Keratinocyte (primary cell): ENCODE measurements at regions not wholly inside any gene's neighbourhood (a gene's known extent, or its start where the extent isn't known, plus 50 kb on each side); places are given as distances from the start of the nearest gene placed in this dataset.

Experiments
- EZH2 ChIP-seq: IDR thresholded peaks from one replicate; pipeline ENCODE4 v1.6.1; 2012; ENCODE audit warnings: inconsistent platforms, mild to moderate bottlenecking, low read length, moderate library complexity
- TF ChIP-seq, protein P1 (sequence below), 3 experiments: IDR thresholded peaks in 1 of 3; conservative IDR thresholded peaks in 1 of 3; optimal IDR thresholded peaks in 1 of 3; 2 replicates in 2 of 3; 3 replicates in 1 of 3; pipeline versions ENCODE3 to v1.5.1; 2011; ENCODE audit warnings: low read length in 3 of 3, mild to moderate bottlenecking in 3 of 3, moderate library complexity in 2 of 3, control low read depth in 1 of 3, inconsistent platforms in 1 of 3; ENCODE audit not compliant: insufficient read depth in 2 of 3; ENCODE audit errors: extremely low read depth in 1 of 3

DNA sequence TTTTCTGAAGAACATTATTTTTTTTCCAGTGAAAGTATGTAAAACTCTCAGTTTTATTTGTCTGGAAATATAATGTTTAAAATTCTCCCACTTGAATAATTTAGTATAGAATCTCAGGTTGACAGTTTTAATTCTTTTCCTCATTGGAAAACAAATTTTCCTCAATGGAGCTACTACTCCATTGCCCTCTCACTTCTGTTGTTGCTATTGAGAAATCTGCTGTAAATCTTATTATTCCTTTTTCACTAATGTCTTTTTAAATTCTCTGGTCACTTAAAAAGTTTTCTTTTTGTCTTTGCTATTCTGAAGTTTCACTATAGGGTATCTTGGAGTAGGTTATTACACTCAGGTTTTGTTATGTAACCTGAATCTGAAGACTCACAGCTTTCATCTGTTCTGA lies 216.1 kb upstream of the PMFBP1 start:
- TF ChIP-seq, protein P1, sequence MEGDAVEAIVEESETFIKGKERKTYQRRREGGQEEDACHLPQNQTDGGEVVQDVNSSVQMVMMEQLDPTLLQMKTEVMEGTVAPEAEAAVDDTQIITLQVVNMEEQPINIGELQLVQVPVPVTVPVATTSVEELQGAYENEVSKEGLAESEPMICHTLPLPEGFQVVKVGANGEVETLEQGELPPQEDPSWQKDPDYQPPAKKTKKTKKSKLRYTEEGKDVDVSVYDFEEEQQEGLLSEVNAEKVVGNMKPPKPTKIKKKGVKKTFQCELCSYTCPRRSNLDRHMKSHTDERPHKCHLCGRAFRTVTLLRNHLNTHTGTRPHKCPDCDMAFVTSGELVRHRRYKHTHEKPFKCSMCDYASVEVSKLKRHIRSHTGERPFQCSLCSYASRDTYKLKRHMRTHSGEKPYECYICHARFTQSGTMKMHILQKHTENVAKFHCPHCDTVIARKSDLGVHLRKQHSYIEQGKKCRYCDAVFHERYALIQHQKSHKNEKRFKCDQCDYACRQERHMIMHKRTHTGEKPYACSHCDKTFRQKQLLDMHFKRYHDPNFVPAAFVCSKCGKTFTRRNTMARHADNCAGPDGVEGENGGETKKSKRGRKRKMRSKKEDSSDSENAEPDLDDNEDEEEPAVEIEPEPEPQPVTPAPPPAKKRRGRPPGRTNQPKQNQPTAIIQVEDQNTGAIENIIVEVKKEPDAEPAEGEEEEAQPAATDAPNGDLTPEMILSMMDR (optimal IDR thresholded peaks at IDR 0.05 in 1 of 3, IDR thresholded peaks at IDR 0.05 in 1 of 3, conservative IDR thresholded peaks at IDR 0.05 in 1 of 3; ENCODE audit: extremely low read depth in 1 of 3, insufficient read depth in 2 of 3, low read length in 3 of 3), result no peak
- TF ChIP-seq EZH2, result no peak
